ENCODE measurements at regions not wholly inside any gene's neighbourhood (a gene's known extent, or its start where the extent isn't known, plus 50 kb on each side); places are given as distances from the start of the nearest gene placed in this dataset.

- ATAC-seq (no peak), DNase-seq (no peak)
- intact Hi-C loops (cut with micrococcal nuclease), result no loop called here
Observed at GRCh38 chr1:57678138-57678537, 254.3 kb upstream of the DAB1 start.

- ATAC-seq (no peak), DNase-seq (no peak)
- intact Hi-C loops (cut with micrococcal nuclease), result no loop called here
Observed at GRCh38 chr1:57675776-57676175, 251.9 kb upstream of the DAB1 start.

GRCh38 chr1:57674801-57675200 lies 250.9 kb upstream of the DAB1 start:
- intact Hi-C loops (cut with micrococcal nuclease), result no loop called here
- no peak for ATAC-seq
- no peak for DNase-seq

GRCh38 chr1:57672346-57673140 lies 248.7 kb upstream of the DAB1 start:
- ATAC-seq (no peak), DNase-seq (no peak)
- intact Hi-C loops (cut with micrococcal nuclease), result no loop called here

GRCh38 chr1:57671750-57672149 lies 247.9 kb upstream of the DAB1 start:
- intact Hi-C loops (cut with micrococcal nuclease), result no loop called here
- DNase-seq (no peak), ATAC-seq (no peak)

GRCh38 chr1:57659804-57660203 lies 235.9 kb upstream of the DAB1 start:
- DNase-seq (no peak), ATAC-seq (no peak)
- intact Hi-C loops (cut with micrococcal nuclease), result no loop called here

- no peak for ATAC-seq
- no peak for DNase-seq
- intact Hi-C loops (cut with micrococcal nuclease), result no loop called here
Observed at GRCh38 chr1:57655161-57655560, 231.3 kb upstream of the DAB1 start.

GRCh38 chr1:57644667-57645066 lies 220.8 kb upstream of the DAB1 start:
- intact Hi-C loops (cut with micrococcal nuclease), result no loop called here
- no peak for DNase-seq
- ATAC-seq, result no peak

- DNase-seq (no peak), ATAC-seq (no peak)
- intact Hi-C loops (cut with micrococcal nuclease), result no loop called here
Observed at GRCh38 chr1:57638239-57638638, 214.4 kb upstream of the DAB1 start.

- intact Hi-C loops (cut with micrococcal nuclease), result no loop called here
- DNase-seq (no peak), ATAC-seq (no peak)
Observed at GRCh38 chr1:57637155-57637554, 213.3 kb upstream of the DAB1 start.

GRCh38 chr1:57633881-57634280 lies 210.0 kb upstream of the DAB1 start:
- intact Hi-C loops (cut with micrococcal nuclease), result no loop called here

GRCh38 chr1:57633056-57633455 lies 209.2 kb upstream of the DAB1 start:
- ATAC-seq, result no peak
- no peak for DNase-seq
- intact Hi-C loops (cut with micrococcal nuclease), result no loop called here

More at GRCh38 chr1:57633881-57634280, 210.0 kb upstream of the DAB1 start:
- ATAC-seq (no peak), DNase-seq (no peak)

GRCh38 chr1:57632401-57632800 lies 208.5 kb upstream of the DAB1 start:
- ATAC-seq, result no peak
- DNase-seq, result no peak
- intact Hi-C loops (cut with micrococcal nuclease), result no loop called here

GRCh38 chr1:57627612-57628011 lies 203.8 kb upstream of the DAB1 start:
- intact Hi-C loops (cut with micrococcal nuclease), result no loop called here
- DNase-seq (no peak), ATAC-seq (no peak)

- no peak for DNase-seq
Observed at GRCh38 chr1:57623791-57624538, 200.1 kb upstream of the DAB1 start.

GRCh38 chr1:57623039-57623790 lies 199.4 kb upstream of the DAB1 start:
- peak; percentile 94 for ATAC-seq
- intact Hi-C loops (cut with micrococcal nuclease), result no loop called here
- DNase-seq, result peak; percentile 73

More at GRCh38 chr1:57623791-57624538, 200.1 kb upstream of the DAB1 start:
- intact Hi-C loops (cut with micrococcal nuclease), result no loop called here
- no peak for ATAC-seq

- ATAC-seq (no peak), DNase-seq (no peak)
- intact Hi-C loops (cut with micrococcal nuclease), result no loop called here
Observed at GRCh38 chr1:57621776-57622175, 197.9 kb upstream of the DAB1 start.

- ATAC-seq, result no peak
- no peak for DNase-seq
- intact Hi-C loops (cut with micrococcal nuclease), result no loop called here
Observed at GRCh38 chr1:57620605-57621004, 196.7 kb upstream of the DAB1 start.

GRCh38 chr1:57616921-57617320 lies 193.1 kb upstream of the DAB1 start:
- ATAC-seq (peak; percentile 98), DNase-seq (peak; percentile 57)
- intact Hi-C loops (cut with micrococcal nuclease), result no loop called here

GRCh38 chr1:57615956-57616355 lies 192.1 kb upstream of the DAB1 start:
- intact Hi-C loops (cut with micrococcal nuclease), result no loop called here
- no peak for ATAC-seq

More at GRCh38 chr1:57615956-57616355, 192.1 kb upstream of the DAB1 start:
- DNase-seq, result no peak
